ENCODE measurements at regions not wholly inside any gene's neighbourhood (a gene's known extent, or its start where the extent isn't known, plus 50 kb on each side); places are given as distances from the start of the nearest gene placed in this dataset.
"Not testable (repeated sequence)": the region's sequence is repeated elsewhere in the genome, so short reads cannot be mapped to it uniquely, and the experiment has no call there.

- Histone ChIP-seq H4K20me1 (ENCODE audit: insufficient read depth) (no peaks in the 10 kb centered on the region), H3K36me3 (ENCODE audit: low read depth) (no peaks in the 10 kb centered on the region), H3F3A (ENCODE audit: insufficient read depth) (no peaks in the 10 kb centered on the region), H3K4me1 (ENCODE audit: insufficient read depth) (no peaks in the 10 kb centered on the region), H3K79me2 (ENCODE audit: insufficient read depth) (no peaks in the 10 kb centered on the region), H3K9ac (no peak overlapping the region), H3K27me3 (replicated peaks; ENCODE audit: insufficient read depth) (no peaks in the 10 kb centered on the region), H3K9me2 (ENCODE audit: insufficient read depth) (no peaks in the 10 kb centered on the region), H3K4me2 (ENCODE audit: unreplicated experiment) (no peak overlapping the region), H3K9me3 (ENCODE audit: low read depth) (no peaks in the 10 kb centered on the region), H2AFZ (no peak overlapping the region), H3K27ac (no peak overlapping the region), H3K4me3 (no peak overlapping the region)
- DNase-seq, result no peak
- TF ChIP-seq EZH2phosphoT487 (IDR thresholded peaks at IDR 0.05; ENCODE audit: insufficient read depth, low read depth) (no peak), EZH2 (IDR thresholded peaks at IDR 0.05; ENCODE audit: insufficient read depth, poor library complexity, severe bottlenecking) (no peak)
- 8 to 10% methylated on average over 3 of the region's 3 CpGs for WGBS, 2 experiments (ENCODE audit: low coverage in 1 of 2, low lambda C conversion rate in 2 of 2, missing lambda C conversion rate in 2 of 2)
- in situ Hi-C loops (cut with MboI), result no loop called here
These were observed 694.2 kb downstream of the EFNB2 start for GRCh38 chr13:105841286-105841685.

- Histone ChIP-seq H3K9me2 (ENCODE audit: insufficient read depth) (no peaks in the 10 kb centered on the region), H3K79me2 (ENCODE audit: insufficient read depth) (no peaks in the 10 kb centered on the region), H3K36me3 (ENCODE audit: low read depth) (no peaks in the 10 kb centered on the region), H3K4me1 (ENCODE audit: insufficient read depth) (no peaks in the 10 kb centered on the region), H3K9me3 (ENCODE audit: low read depth) (no peaks in the 10 kb centered on the region), H3K27ac (no peak overlapping the region), H3K9ac (no peak overlapping the region), H3K4me2 (ENCODE audit: unreplicated experiment) (no peak overlapping the region), H4K20me1 (ENCODE audit: insufficient read depth) (no peaks in the 10 kb centered on the region), H3F3A (ENCODE audit: insufficient read depth) (no peaks in the 10 kb centered on the region), H3K4me3 (no peak overlapping the region), H2AFZ (no peak overlapping the region), H3K27me3 (replicated peaks; ENCODE audit: insufficient read depth) (no peaks in the 10 kb centered on the region)
- WGBS, 2 experiments (ENCODE audit: low coverage in 1 of 2, low lambda C conversion rate in 2 of 2, missing lambda C conversion rate in 2 of 2), result 48% methylated on average over 8 of the region's 8 CpGs
- no peak for DNase-seq
- no peak for TF ChIP-seq EZH2phosphoT487 (IDR thresholded peaks at IDR 0.05; ENCODE audit: insufficient read depth, low read depth)
- no peak for TF ChIP-seq EZH2 (IDR thresholded peaks at IDR 0.05; ENCODE audit: insufficient read depth, poor library complexity, severe bottlenecking)
- in situ Hi-C loops (cut with MboI), result no loop called here
These were observed 697.2 kb downstream of the EFNB2 start for GRCh38 chr13:105838231-105838630.

- H3K9ac ChIP-seq; H3K36me3 ChIP-seq (ENCODE audit: low read depth); H3K9me2 ChIP-seq (ENCODE audit: insufficient read depth); H3K27ac ChIP-seq; H3F3A ChIP-seq (ENCODE audit: insufficient read depth); H4K20me1 ChIP-seq (ENCODE audit: insufficient read depth); H3K4me2 ChIP-seq (ENCODE audit: unreplicated experiment); H3K9me3 ChIP-seq (ENCODE audit: low read depth); DNase-seq; H2AFZ ChIP-seq; H3K4me1 ChIP-seq (ENCODE audit: insufficient read depth); H3K27me3 ChIP-seq (replicated peaks; ENCODE audit: insufficient read depth); in situ Hi-C loops (cut with MboI); H3K79me2 ChIP-seq (ENCODE audit: insufficient read depth); H3K4me3 ChIP-seq: not testable (repeated sequence)
- WGBS, 2 experiments (ENCODE audit: low coverage in 1 of 2, low lambda C conversion rate in 2 of 2, missing lambda C conversion rate in 2 of 2), result 44 to 53% methylated on average over 9 of the region's 9 CpGs
These were observed 698.2 kb downstream of the EFNB2 start for GRCh38 chr13:105837295-105837694.

GRCh38 chr13:105830821-105831220 lies 704.6 kb downstream of the EFNB2 start:
- no peaks in the 10 kb centered on the region for H3K36me3 ChIP-seq (ENCODE audit: low read depth)
- H3K79me2 ChIP-seq (ENCODE audit: insufficient read depth), result no peaks in the 10 kb centered on the region
- no peak overlapping the region for H3K9ac ChIP-seq
- no peak overlapping the region for H3K27ac ChIP-seq
- no peak overlapping the region for H3K4me2 ChIP-seq (ENCODE audit: unreplicated experiment)
- TF ChIP-seq EZH2 (IDR thresholded peaks at IDR 0.05; ENCODE audit: insufficient read depth, poor library complexity, severe bottlenecking) (no peak), EZH2phosphoT487 (IDR thresholded peaks at IDR 0.05; ENCODE audit: insufficient read depth, low read depth) (no peak)
- no peaks in the 10 kb centered on the region for H3F3A ChIP-seq (ENCODE audit: insufficient read depth)
- H3K4me1 ChIP-seq (ENCODE audit: insufficient read depth), result no peaks in the 10 kb centered on the region
- no peak overlapping the region for H2AFZ ChIP-seq
- WGBS, 2 experiments (ENCODE audit: low coverage in 1 of 2, low lambda C conversion rate in 2 of 2, missing lambda C conversion rate in 2 of 2), result 39 to 45% methylated on average over 4 of the region's 4 CpGs
- in situ Hi-C loops (cut with MboI), result no loop called here
- DNase-seq, result no peak
- no peaks in the 10 kb centered on the region for H3K27me3 ChIP-seq (replicated peaks; ENCODE audit: insufficient read depth)
- no peaks in the 10 kb centered on the region for H3K9me2 ChIP-seq (ENCODE audit: insufficient read depth)
- no peaks in the 10 kb centered on the region for H3K9me3 ChIP-seq (ENCODE audit: low read depth)
- H4K20me1 ChIP-seq (ENCODE audit: insufficient read depth), result no peaks in the 10 kb centered on the region
- no peak overlapping the region for H3K4me3 ChIP-seq

- WGBS, 2 experiments (ENCODE audit: low coverage in 1 of 2, low lambda C conversion rate in 2 of 2, missing lambda C conversion rate in 2 of 2), result 28 to 37% methylated on average over 7 of the region's 7 CpGs
- in situ Hi-C loops (cut with MboI), result no loop called here
- H2AFZ ChIP-seq, result no peak overlapping the region
These were observed 708.2 kb downstream of the EFNB2 start for GRCh38 chr13:105827111-105827809.

More at GRCh38 chr13:105827111-105827809, 708.2 kb downstream of the EFNB2 start:
- Histone ChIP-seq H3K36me3 (ENCODE audit: low read depth) (no peaks in the 10 kb centered on the region), H3F3A (ENCODE audit: insufficient read depth) (no peaks in the 10 kb centered on the region), H3K79me2 (ENCODE audit: insufficient read depth) (no peaks in the 10 kb centered on the region), H3K27me3 (replicated peaks; ENCODE audit: insufficient read depth) (no peaks in the 10 kb centered on the region), H3K27ac (no peak overlapping the region), H3K4me1 (ENCODE audit: insufficient read depth) (no peaks in the 10 kb centered on the region), H3K9ac (no peak overlapping the region), H3K4me3 (no peak overlapping the region), H3K4me2 (ENCODE audit: unreplicated experiment) (no peak overlapping the region), H4K20me1 (ENCODE audit: insufficient read depth) (no peaks in the 10 kb centered on the region), H3K9me3 (ENCODE audit: low read depth) (no peaks in the 10 kb centered on the region), H3K9me2 (ENCODE audit: insufficient read depth) (no peaks in the 10 kb centered on the region)
- no peak for DNase-seq
- no peak for TF ChIP-seq EZH2phosphoT487 (IDR thresholded peaks at IDR 0.05; ENCODE audit: insufficient read depth, low read depth)
